ENCODE measurements at regions not wholly inside any gene's neighbourhood (a gene's known extent, or its start where the extent isn't known, plus 50 kb on each side); places are given as distances from the start of the nearest gene placed in this dataset.
"Not testable (repeated sequence)": the region's sequence is repeated elsewhere in the genome, so short reads cannot be mapped to it uniquely, and the experiment has no call there.

DNA sequence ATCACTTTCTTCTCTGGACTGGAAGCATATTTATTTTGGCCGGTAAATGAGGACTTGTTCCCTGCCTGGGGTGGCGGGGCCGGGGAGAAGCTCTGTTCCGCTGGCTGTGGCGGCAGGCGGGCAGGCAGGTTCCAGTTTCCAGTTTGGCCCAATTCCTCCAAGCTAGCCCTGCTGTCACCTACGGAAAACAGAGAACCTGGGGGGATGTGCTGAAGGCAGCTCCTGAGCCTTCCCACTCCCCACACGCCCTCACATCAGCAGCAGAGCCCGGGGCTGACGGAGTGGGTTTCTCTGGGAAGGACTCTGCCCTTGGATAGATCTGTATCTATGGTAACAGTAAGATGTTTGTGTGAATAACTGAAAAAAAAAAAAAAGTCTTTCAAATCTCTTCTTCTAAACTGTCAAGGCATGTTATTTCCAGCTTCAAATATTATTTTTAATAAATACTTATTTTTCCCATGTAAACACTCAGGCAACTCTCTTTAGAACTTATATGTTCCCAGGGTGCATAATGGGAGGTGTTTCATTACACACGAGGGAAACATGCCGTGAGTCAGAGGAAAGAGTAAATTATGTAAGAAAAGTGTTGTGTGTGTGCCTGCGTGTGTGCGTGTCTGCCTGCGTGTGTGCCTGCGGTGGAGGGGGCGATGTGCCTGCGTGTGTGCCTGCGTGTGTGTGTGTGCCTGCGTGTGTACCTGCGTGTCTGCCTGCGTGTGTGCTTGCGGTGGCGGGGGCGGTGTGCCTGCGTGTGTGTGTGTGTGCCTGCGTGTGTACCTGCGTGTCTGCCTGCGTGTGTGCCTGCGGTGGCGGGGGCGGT is 116.1 kb upstream of the ZNF516 start:
- Histone ChIP-seq H3K27ac (ENCODE audit: low read length) (no peak overlapping the region), H3K27me3 (ENCODE audit: control insufficient read depth, insufficient read depth, low read length) (no peaks in the 10 kb centered on the region), H3K9me3 (ENCODE audit: control insufficient read depth, insufficient read depth, low read length) (no peaks in the 10 kb centered on the region), H3K36me3 (ENCODE audit: control insufficient read depth, insufficient read depth, low read length) (no peaks in the 10 kb centered on the region), H3K4me1 (ENCODE audit: control insufficient read depth, insufficient read depth, low read length) (no peaks in the 10 kb centered on the region), H3K4me3 (ENCODE audit: low read length) (no peak overlapping the region)
- no peak for DNase-seq (ENCODE audit: low read depth, low spot score)
- no CpG with 5 or more reads among the region's 32 CpGs for WGBS (ENCODE audit: insufficient coverage, insufficient read length)

DNA sequence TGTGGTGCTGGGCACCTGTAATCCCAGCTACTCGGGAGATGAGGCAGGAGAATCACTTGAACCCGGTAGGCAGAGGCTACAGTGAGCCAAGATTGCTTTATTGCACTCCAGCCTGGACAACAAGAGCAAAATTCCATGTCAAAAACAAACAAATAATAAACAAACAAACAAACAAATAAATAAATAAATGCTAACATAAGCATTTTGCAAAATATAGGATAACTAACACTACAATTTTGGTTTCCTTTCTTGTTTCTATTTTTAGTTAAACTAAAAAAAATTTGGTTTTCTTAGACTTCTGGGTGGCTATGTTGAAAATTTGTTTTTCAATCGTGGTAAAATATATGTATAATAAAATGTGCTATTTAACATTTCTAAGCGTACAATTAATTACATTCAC is 115.0 kb upstream of the ZNF516 start:
- no CpG with 5 or more reads among the region's 4 CpGs for WGBS (ENCODE audit: insufficient coverage, insufficient read length)
- Histone ChIP-seq H3K27ac (ENCODE audit: low read length) (no peak overlapping the region), H3K36me3 (ENCODE audit: control insufficient read depth, insufficient read depth, low read length) (no peaks in the 10 kb centered on the region), H3K9me3 (ENCODE audit: control insufficient read depth, insufficient read depth, low read length) (no peaks in the 10 kb centered on the region), H3K27me3 (ENCODE audit: control insufficient read depth, insufficient read depth, low read length) (no peaks in the 10 kb centered on the region), H3K4me1 (ENCODE audit: control insufficient read depth, insufficient read depth, low read length) (no peaks in the 10 kb centered on the region), H3K4me3 (ENCODE audit: low read length) (no peak overlapping the region)
- no peak for DNase-seq (ENCODE audit: low read depth, low spot score)

DNA sequence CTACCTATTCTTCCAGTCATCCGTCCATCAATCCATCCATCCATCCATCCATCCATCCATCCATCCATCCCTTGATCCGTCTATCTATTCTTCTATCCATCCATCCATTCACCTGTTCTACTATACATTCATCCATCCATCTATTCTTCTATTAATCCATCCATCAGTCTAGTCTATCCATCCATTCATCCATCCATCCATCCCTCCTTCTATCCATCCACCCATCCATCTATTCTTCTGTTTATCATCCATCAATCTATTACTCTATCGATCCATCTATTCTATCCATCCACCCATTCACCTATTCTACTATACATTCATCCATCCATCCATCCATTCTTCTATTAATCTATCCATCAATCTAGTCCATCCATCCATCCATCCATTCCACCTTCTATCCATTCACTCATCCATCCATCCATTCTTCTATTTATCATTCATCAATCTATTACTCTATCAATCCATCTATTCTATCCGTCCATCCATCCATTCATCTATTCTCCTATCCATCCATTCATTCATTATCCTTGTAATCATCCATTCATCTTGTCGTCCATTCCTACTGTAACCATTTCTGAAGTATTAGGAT is 110.4 kb upstream of the ZNF516 start:
- WGBS (ENCODE audit: insufficient coverage, insufficient read length) = 100% methylated on average over 5 of the region's 5 CpGs
- no peak for DNase-seq (ENCODE audit: low read depth, low spot score)
- Histone ChIP-seq H3K36me3 (ENCODE audit: control insufficient read depth, insufficient read depth, low read length) (no peaks in the 10 kb centered on the region), H3K27ac (ENCODE audit: low read length) (no peak overlapping the region), H3K4me3 (ENCODE audit: low read length) (no peak overlapping the region), H3K27me3 (ENCODE audit: control insufficient read depth, insufficient read depth, low read length) (no peaks in the 10 kb centered on the region), H3K4me1 (ENCODE audit: control insufficient read depth, insufficient read depth, low read length) (no peaks in the 10 kb centered on the region), H3K9me3 (ENCODE audit: control insufficient read depth, insufficient read depth, low read length) (no peaks in the 10 kb centered on the region)

DNA sequence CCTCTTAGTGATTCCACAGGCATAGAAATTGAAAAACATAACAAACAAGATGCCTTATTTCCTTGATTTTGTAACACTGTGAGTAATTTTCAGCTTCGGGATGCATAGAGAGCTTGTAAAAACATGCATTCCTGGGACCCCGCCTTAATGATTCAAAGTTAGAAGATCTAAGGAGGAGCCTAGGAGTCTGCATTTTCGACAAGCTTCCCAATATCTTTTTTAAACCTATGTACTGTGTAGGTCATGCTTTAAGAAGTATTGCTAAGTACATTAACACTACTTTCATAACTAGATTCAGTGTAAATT is 109.8 kb upstream of the ZNF516 start:
- WGBS (ENCODE audit: insufficient coverage, insufficient read length) = no CpG with 5 or more reads among the region's 3 CpGs
- no peak for DNase-seq (ENCODE audit: low read depth, low spot score)
- Histone ChIP-seq H3K36me3 (ENCODE audit: control insufficient read depth, insufficient read depth, low read length) (no peaks in the 10 kb centered on the region), H3K27me3 (ENCODE audit: control insufficient read depth, insufficient read depth, low read length) (no peaks in the 10 kb centered on the region), H3K4me3 (ENCODE audit: low read length) (no peak overlapping the region), H3K9me3 (ENCODE audit: control insufficient read depth, insufficient read depth, low read length) (no peaks in the 10 kb centered on the region), H3K27ac (ENCODE audit: low read length) (no peak overlapping the region), H3K4me1 (ENCODE audit: control insufficient read depth, insufficient read depth, low read length) (no peaks in the 10 kb centered on the region)

DNA sequence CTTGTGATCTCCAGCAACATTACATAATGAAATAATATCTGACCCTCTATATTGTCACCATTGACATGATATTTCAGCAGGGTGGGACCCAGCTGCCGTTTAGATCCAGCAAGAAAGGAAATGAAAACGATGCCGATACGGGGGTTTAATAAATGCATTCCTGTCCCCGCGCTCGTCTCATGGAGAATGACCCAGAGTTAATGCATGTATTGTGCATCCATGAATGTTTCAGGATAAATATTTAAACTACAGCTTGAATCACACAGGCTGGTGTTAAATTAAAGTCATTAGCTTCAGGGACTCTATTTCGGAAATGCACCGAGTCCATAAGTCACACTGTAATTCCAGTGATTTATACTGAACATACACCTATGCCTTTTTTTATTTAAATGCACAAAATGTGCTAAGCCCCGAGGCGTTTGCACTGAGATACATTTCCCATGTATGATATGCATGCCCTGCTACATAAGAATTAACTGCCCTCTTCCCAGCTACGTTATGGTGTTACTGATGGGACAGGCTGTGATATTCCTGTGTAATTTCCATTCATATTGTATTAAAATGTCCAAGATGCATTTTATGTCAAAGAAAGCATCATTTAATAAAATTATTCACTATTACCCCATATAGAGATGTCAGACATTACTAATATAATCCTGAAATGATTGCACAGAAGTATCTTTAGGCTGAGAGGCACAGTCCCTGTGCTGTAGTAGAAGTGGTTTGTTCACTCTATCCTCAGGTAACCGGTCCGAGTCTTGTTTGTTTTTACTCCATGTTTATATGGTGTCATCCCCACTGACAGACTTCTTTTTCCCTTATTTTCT is 109.3 kb upstream of the ZNF516 start:
- Histone ChIP-seq H3K9me3 (ENCODE audit: control insufficient read depth, insufficient read depth, low read length) (no peaks in the 10 kb centered on the region), H3K27ac (ENCODE audit: low read length) (no peak overlapping the region), H3K4me3 (ENCODE audit: low read length) (no peak overlapping the region), H3K4me1 (ENCODE audit: control insufficient read depth, insufficient read depth, low read length) (no peaks in the 10 kb centered on the region), H3K27me3 (ENCODE audit: control insufficient read depth, insufficient read depth, low read length) (no peaks in the 10 kb centered on the region), H3K36me3 (ENCODE audit: control insufficient read depth, insufficient read depth, low read length) (no peaks in the 10 kb centered on the region)
- no peak for DNase-seq (ENCODE audit: low read depth, low spot score)
- WGBS (ENCODE audit: insufficient coverage, insufficient read length) = no CpG with 5 or more reads among the region's 14 CpGs

DNA sequence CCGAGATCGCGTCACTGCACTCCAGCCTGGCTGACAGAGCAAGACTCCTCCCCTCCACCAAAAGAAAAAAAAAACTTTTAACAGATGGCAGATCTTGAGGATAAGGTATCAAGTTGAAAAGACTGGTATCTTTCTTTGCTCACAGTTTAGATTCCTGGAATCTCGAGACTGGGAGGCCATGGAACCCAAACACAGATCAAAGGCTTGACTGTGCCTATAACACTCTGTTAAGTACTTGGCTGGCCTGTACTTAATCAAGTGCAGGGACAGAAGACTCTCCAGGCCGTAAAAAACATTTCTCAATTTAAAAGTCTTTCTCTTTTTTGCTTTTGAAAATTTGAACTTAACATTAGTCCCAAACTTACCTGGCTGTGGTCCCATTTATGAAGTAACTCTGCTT is 107.1 kb upstream of the ZNF516 start:
- WGBS (ENCODE audit: insufficient coverage, insufficient read length) = no CpG with 5 or more reads among the region's 5 CpGs
- Histone ChIP-seq H3K27me3 (ENCODE audit: control insufficient read depth, insufficient read depth, low read length) (no peaks in the 10 kb centered on the region), H3K27ac (ENCODE audit: low read length) (no peak overlapping the region), H3K4me1 (ENCODE audit: control insufficient read depth, insufficient read depth, low read length) (no peaks in the 10 kb centered on the region), H3K9me3 (ENCODE audit: control insufficient read depth, insufficient read depth, low read length) (no peaks in the 10 kb centered on the region), H3K4me3 (ENCODE audit: low read length) (no peak overlapping the region), H3K36me3 (ENCODE audit: control insufficient read depth, insufficient read depth, low read length) (no peaks in the 10 kb centered on the region)
- no peak for DNase-seq (ENCODE audit: low read depth, low spot score)

DNA sequence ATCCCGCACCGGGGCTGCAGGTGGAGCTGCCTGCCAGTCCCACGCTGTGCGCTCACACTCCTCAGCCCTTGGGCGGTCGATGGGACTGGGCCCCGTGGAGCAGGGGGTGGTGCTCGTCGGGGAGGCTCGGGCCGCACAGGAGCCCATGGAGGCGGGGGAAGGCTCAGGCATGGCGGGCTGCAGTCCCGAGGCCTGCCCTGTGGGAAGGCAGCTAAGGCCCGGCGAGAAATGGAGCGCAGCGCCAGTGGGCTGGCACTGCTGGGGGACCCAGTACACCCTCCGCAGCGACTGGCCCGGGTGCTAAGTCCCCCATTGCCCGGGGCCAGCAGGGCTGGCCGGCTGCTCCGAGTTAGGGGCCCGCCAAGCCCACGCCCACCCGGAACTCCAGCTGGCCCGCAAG is 105.0 kb upstream of the ZNF516 start:
- not testable (repeated sequence) for H3K4me1 ChIP-seq (ENCODE audit: control insufficient read depth, insufficient read depth, low read length); H3K36me3 ChIP-seq (ENCODE audit: control insufficient read depth, insufficient read depth, low read length); H3K27ac ChIP-seq (ENCODE audit: low read length); H3K27me3 ChIP-seq (ENCODE audit: control insufficient read depth, insufficient read depth, low read length); H3K9me3 ChIP-seq (ENCODE audit: control insufficient read depth, insufficient read depth, low read length); DNase-seq (ENCODE audit: low read depth, low spot score); H3K4me3 ChIP-seq (ENCODE audit: low read length)
- no CpG with 5 or more reads among the region's 28 CpGs for WGBS (ENCODE audit: insufficient coverage, insufficient read length)

DNA sequence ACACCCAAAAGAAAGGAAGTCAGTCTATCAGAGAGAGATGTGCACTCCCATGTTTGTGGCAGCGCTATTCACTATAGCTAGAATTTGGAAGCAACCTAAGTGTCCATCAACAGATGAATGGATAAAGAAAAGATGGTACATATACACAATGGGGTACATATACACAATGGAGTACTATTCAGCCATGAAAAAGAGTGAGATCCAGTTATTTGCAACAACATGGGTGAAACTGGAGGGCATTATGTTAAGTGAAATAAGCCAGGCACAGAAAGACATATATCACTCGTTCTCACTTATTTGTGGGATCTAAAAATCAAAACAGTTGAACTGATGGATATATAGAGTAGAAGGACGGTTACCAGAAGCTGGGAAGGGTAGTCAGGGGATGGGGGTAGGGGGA is 99.9 kb upstream of the ZNF516 start:
- DNase-seq (ENCODE audit: low read depth, low spot score) = no peak
- H3K36me3 ChIP-seq (ENCODE audit: control insufficient read depth, insufficient read depth, low read length) = no peaks in the 10 kb centered on the region
- no peaks in the 10 kb centered on the region for H3K4me1 ChIP-seq (ENCODE audit: control insufficient read depth, insufficient read depth, low read length)
- H3K9me3 ChIP-seq (ENCODE audit: control insufficient read depth, insufficient read depth, low read length) = no peaks in the 10 kb centered on the region
- 100% methylated on average over 1 of the region's 3 CpGs for WGBS (ENCODE audit: insufficient coverage, insufficient read length)
- no peak overlapping the region for H3K4me3 ChIP-seq (ENCODE audit: low read length)
- no peaks in the 10 kb centered on the region for H3K27me3 ChIP-seq (ENCODE audit: control insufficient read depth, insufficient read depth, low read length)
- H3K27ac ChIP-seq (ENCODE audit: low read length) = no peak overlapping the region

DNA sequence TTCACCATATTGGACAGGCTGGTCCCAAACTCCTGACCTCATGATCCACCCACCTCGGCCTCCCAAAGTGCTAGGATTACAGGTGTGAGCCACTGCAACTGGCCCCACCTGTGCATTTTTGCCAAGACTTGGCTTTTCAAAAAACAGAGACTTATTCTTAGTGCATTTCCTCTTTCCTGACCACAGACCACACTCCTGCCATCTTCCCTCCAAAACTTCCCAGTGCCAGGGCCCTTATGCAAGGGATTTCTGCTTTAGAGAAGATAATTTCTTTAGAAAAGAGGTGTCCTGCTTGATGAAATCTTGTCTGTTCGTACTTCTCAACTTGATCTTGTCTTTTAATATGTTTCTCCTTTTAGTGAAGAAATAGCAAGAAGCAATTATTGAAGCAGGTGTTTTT is 98.8 kb upstream of the ZNF516 start:
- no peaks in the 10 kb centered on the region for H3K4me1 ChIP-seq (ENCODE audit: control insufficient read depth, insufficient read depth, low read length)
- no peaks in the 10 kb centered on the region for H3K36me3 ChIP-seq (ENCODE audit: control insufficient read depth, insufficient read depth, low read length)
- WGBS (ENCODE audit: insufficient coverage, insufficient read length) = no CpG with 5 or more reads among the region's 2 CpGs
- no peak overlapping the region for H3K4me3 ChIP-seq (ENCODE audit: low read length)
- H3K27me3 ChIP-seq (ENCODE audit: control insufficient read depth, insufficient read depth, low read length) = no peaks in the 10 kb centered on the region
- no peaks in the 10 kb centered on the region for H3K9me3 ChIP-seq (ENCODE audit: control insufficient read depth, insufficient read depth, low read length)
- H3K27ac ChIP-seq (ENCODE audit: low read length) = no peak overlapping the region
- DNase-seq (ENCODE audit: low read depth, low spot score) = no peak

DNA sequence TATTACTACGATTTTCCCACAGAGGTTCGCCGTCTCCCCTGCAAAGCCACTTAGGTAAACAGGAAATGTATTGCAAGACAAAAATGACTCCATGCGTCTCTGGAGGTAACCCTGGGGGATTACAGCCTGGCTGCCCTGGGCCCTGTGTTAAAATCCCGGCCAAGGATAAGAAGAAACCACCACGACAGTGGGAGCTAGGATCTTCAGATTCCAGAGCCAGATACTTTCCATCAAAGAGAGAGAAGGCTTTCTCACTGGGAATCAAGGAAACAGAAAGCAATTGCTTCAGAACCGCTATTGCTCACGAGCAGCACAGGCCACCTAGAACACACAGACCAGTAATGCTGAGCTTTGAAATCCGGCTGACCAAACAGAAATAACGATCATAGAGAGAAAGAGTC is 97.9 kb upstream of the ZNF516 start:
- H3K36me3 ChIP-seq (ENCODE audit: control insufficient read depth, insufficient read depth, low read length) = no peaks in the 10 kb centered on the region
- H3K27me3 ChIP-seq (ENCODE audit: control insufficient read depth, insufficient read depth, low read length) = no peaks in the 10 kb centered on the region
- H3K4me3 ChIP-seq (ENCODE audit: low read length) = no peak overlapping the region
- H3K4me1 ChIP-seq (ENCODE audit: control insufficient read depth, insufficient read depth, low read length) = no peaks in the 10 kb centered on the region
- H3K27ac ChIP-seq (ENCODE audit: low read length) = no peak overlapping the region
- no peak for DNase-seq (ENCODE audit: low read depth, low spot score)
- H3K9me3 ChIP-seq (ENCODE audit: control insufficient read depth, insufficient read depth, low read length) = no peaks in the 10 kb centered on the region
- no CpG with 5 or more reads among the region's 10 CpGs for WGBS (ENCODE audit: insufficient coverage, insufficient read length)

Measured in iPS DF 6.9 (cell line).